HK-2 (cell line): ENCODE measurements at regions not wholly inside any gene's neighbourhood (a gene's known extent, or its start where the extent isn't known, plus 50 kb on each side); places are given as distances from the start of the nearest gene placed in this dataset.
"Not testable (repeated sequence)": the region's sequence is repeated elsewhere in the genome, so short reads cannot be mapped to it uniquely, and the experiment has no call there.

Experiments
- DNase-seq: peaks from one replicate; pipeline ENCODE4 v3.0.0-alpha.2; 2018; ENCODE audit not compliant: unreplicated experiment

GRCh38 chr10:78210976-78211375 is 177.3 kb downstream of the RPS24 start:
- no peak for DNase-seq

GRCh38 chr10:78211561-78212051 is 177.9 kb downstream of the RPS24 start:
- peak; percentile 42 for DNase-seq

GRCh38 chr10:78212060-78212785 is 178.6 kb downstream of the RPS24 start:
- DNase-seq: no peak

- DNase-seq: no peak
Measured at GRCh38 chr10:78212786-78213175, 179.1 kb downstream of the RPS24 start.

- no peak for DNase-seq
Measured at GRCh38 chr10:78214955-78215354, 181.3 kb downstream of the RPS24 start.

- DNase-seq: peak; percentile 8
Measured at GRCh38 chr10:78215645-78216044, 182.0 kb downstream of the RPS24 start.

GRCh38 chr10:78217336-78217735 is 183.7 kb downstream of the RPS24 start:
- no peak for DNase-seq

GRCh38 chr10:78218798-78219490 is 185.3 kb downstream of the RPS24 start:
- DNase-seq: no peak

- not testable (repeated sequence) for DNase-seq
Measured at GRCh38 chr10:78219568-78219967, 185.9 kb downstream of the RPS24 start.

- DNase-seq: no peak
Measured at GRCh38 chr10:78220781-78221180, 187.1 kb downstream of the RPS24 start.

GRCh38 chr10:78222096-78222790 is 188.6 kb downstream of the RPS24 start:
- DNase-seq: no peak

GRCh38 chr10:78223088-78223487 is 189.4 kb downstream of the RPS24 start:
- DNase-seq: no peak

GRCh38 chr10:78224602-78225001 is 190.9 kb downstream of the RPS24 start:
- DNase-seq: peak; percentile 20

GRCh38 chr10:78225594-78225993 is 191.9 kb downstream of the RPS24 start:
- DNase-seq: no peak

GRCh38 chr10:78229489-78229888 is 195.8 kb downstream of the RPS24 start:
- DNase-seq: no peak

GRCh38 chr10:78229950-78230675 is 196.4 kb downstream of the RPS24 start:
- DNase-seq: no peak

- DNase-seq: no peak
Measured at GRCh38 chr10:78231327-78231726, 197.7 kb downstream of the RPS24 start.

- DNase-seq: no peak
Measured at GRCh38 chr10:78231939-78232338, 198.3 kb downstream of the RPS24 start.

GRCh38 chr10:78236416-78237015 is 202.9 kb downstream of the RPS24 start:
- DNase-seq: no peak

GRCh38 chr10:78237951-78238350 is 204.3 kb downstream of the RPS24 start:
- not testable (repeated sequence) for DNase-seq

- DNase-seq: no peak
Measured at GRCh38 chr10:78247266-78247665, 213.6 kb downstream of the RPS24 start.

GRCh38 chr10:78247821-78248220 is 214.2 kb downstream of the RPS24 start:
- no peak for DNase-seq
